Smooth muscle cell (in vitro differentiated cells): ENCODE measurements at regions not wholly inside any gene's neighbourhood (a gene's known extent, or its start where the extent isn't known, plus 50 kb on each side); places are given as distances from the start of the nearest gene placed in this dataset.

ENCODE experiments used
- DNase-seq: peaks from one replicate; lab custom pipeline; 2025; ENCODE audit not compliant: unreplicated experiment; lab: John Stamatoyannopoulos, UW
- H2AFZ ChIP-seq: fragments of 200-600 bp; sonication (generic); 2 replicates; pipeline ENCODE4 v1.6.0; 2016; ENCODE audit warnings: antibody characterized with exemption, low read depth, mild to moderate bottlenecking
- H3F3A ChIP-seq: fragments of 200-600 bp; sonication (generic); 2 replicates; pipeline ENCODE4 v1.6.0; 2017; ENCODE audit warnings: antibody characterized with exemption, low read depth
- H3K27ac ChIP-seq: fragments of 200-600 bp; sonication (generic); 2 replicates; pipeline ENCODE4 v1.5.1; 2016; ENCODE audit warnings: low read depth, mild to moderate bottlenecking
- H3K27me3 ChIP-seq: fragments of 200-600 bp; sonication (generic); 2 replicates; pipeline ENCODE4 v1.6.1; 2016; ENCODE audit warnings: low read depth, mild to moderate bottlenecking
- H3K36me3 ChIP-seq: fragments of 200-600 bp; sonication (generic); 2 replicates; pipeline ENCODE4 v1.5.1; 2016; ENCODE audit warnings: low read depth
- H3K4me1 ChIP-seq: fragments of 200-600 bp; sonication (generic); 2 replicates; pipeline ENCODE4 v1.5.1; 2016; ENCODE audit warnings: low read depth
- H3K4me2 ChIP-seq: fragments of 200-600 bp; sonication (generic); 2 replicates; pipeline ENCODE4 v1.6.0; 2016; ENCODE audit warnings: mild to moderate bottlenecking
- H3K4me3 ChIP-seq: fragments of 200-600 bp; sonication (generic); 2 replicates; pipeline ENCODE4 v1.5.1; 2016; ENCODE audit warnings: mild to moderate bottlenecking
- H3K79me2 ChIP-seq: fragments of 200-600 bp; sonication (generic); 2 replicates; pipeline ENCODE4 v1.6.0; 2016; ENCODE audit warnings: low read depth, mild to moderate bottlenecking
- H3K9ac ChIP-seq: fragments of 200-600 bp; sonication (generic); 2 replicates; pipeline ENCODE4 v1.6.0; 2016; ENCODE audit warnings: low read depth
- H3K9me3 ChIP-seq: fragments of 200-600 bp; sonication (generic); replicated peaks from 2 replicates; pipeline ENCODE4 v1.5.1; 2016; ENCODE audit warnings: low read depth
- H4K20me1 ChIP-seq: fragments of 200-600 bp; sonication (generic); 2 replicates; pipeline ENCODE4 v1.6.0; 2016; ENCODE audit warnings: low read depth
- WGBS: methylation state at CpG from one replicate; pipeline ENCODE4 v1.1.7; 2016; ENCODE audit warnings: low lambda C conversion rate; 5-methylcytosine and 5-hydroxymethylcytosine counted together
- TF ChIP-seq, protein P1 (sequence below): fragments of 200-600 bp; sonication (generic); IDR thresholded peaks from 2 replicates; pipeline ENCODE4 v1.5.1; 2017; ENCODE audit warnings: borderline replicate concordance, mild to moderate bottlenecking, antibody characterized with exemption; ENCODE audit not compliant: insufficient read depth, poor library complexity, severe bottlenecking

DNA sequence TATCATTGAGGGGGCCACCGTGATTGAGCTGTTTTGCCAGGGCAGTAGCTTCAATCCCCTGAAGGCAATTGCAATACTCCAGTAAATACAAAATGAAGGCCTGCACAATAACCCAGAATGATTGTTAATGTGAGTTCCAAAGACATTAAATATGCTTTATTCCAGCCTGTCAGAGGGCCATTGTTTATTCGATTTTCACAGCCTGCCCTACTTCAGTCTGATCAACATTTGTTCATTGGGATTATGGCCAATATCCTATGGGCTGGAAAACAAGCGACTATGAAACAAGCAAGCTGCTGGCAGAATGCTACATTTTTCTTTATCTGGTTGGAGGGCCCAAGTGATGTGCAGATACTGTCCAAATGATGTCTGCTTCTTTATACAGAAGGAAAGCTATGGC is 543.1 kb downstream of the TLE1 start:
- TF ChIP-seq, protein P1, sequence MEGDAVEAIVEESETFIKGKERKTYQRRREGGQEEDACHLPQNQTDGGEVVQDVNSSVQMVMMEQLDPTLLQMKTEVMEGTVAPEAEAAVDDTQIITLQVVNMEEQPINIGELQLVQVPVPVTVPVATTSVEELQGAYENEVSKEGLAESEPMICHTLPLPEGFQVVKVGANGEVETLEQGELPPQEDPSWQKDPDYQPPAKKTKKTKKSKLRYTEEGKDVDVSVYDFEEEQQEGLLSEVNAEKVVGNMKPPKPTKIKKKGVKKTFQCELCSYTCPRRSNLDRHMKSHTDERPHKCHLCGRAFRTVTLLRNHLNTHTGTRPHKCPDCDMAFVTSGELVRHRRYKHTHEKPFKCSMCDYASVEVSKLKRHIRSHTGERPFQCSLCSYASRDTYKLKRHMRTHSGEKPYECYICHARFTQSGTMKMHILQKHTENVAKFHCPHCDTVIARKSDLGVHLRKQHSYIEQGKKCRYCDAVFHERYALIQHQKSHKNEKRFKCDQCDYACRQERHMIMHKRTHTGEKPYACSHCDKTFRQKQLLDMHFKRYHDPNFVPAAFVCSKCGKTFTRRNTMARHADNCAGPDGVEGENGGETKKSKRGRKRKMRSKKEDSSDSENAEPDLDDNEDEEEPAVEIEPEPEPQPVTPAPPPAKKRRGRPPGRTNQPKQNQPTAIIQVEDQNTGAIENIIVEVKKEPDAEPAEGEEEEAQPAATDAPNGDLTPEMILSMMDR = no peak
- no peak for DNase-seq
- no peaks in the 10 kb centered on the region for H3K79me2 ChIP-seq
- H3K4me2 ChIP-seq = no peak overlapping the region
- 90% methylated on average over 3 of the region's 3 CpGs for WGBS
- no peak overlapping the region for H2AFZ ChIP-seq
- H3K27me3 ChIP-seq = no peaks in the 10 kb centered on the region
- H3K27ac ChIP-seq = no peak overlapping the region
- H3K9me3 ChIP-seq = no peaks in the 10 kb centered on the region
- H3F3A ChIP-seq = no peaks in the 10 kb centered on the region
- H3K4me3 ChIP-seq = no peak overlapping the region
- H3K4me1 ChIP-seq = no peaks in the 10 kb centered on the region
- no peak overlapping the region for H3K9ac ChIP-seq
- no peaks in the 10 kb centered on the region for H4K20me1 ChIP-seq
- H3K36me3 ChIP-seq = no peaks in the 10 kb centered on the region

DNA sequence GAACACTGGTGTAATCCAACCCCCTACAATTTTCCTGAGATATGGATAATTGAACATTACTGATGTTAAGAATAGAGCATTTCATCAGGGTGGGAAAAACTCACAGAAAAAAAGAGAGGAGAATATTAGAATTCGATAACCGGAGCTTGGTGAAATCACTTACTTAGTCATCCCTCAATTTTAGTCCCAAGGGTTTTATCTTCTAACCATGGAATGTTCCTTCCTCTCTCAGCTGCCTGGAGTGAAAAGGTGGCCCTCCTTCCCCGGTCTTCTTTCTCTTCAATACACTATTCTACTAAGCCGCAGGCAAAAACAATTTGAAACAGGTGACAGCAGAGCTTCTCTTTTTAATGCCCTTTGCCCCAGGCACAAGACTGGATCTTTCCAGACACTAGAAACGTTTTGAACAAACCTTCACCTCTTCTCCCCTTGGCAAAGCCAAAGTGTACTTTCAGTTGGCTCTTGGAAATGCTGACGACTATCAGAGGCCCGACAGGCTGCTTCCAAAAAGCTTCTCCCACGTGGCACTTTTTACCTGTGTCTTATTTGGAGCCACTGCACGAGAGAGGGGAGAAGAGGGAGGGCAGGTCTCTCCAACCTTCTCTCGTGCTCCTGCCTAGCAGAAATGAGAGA is 543.9 kb downstream of the TLE1 start:
- TF ChIP-seq, protein P1 = no peak
- no peaks in the 10 kb centered on the region for H4K20me1 ChIP-seq
- H3K9me3 ChIP-seq = no peaks in the 10 kb centered on the region
- no peaks in the 10 kb centered on the region for H3K79me2 ChIP-seq
- DNase-seq = no peak
- no peak overlapping the region for H3K9ac ChIP-seq
- no peak overlapping the region for H2AFZ ChIP-seq
- no peaks in the 10 kb centered on the region for H3K27me3 ChIP-seq
- no peaks in the 10 kb centered on the region for H3K36me3 ChIP-seq
- H3K27ac ChIP-seq = no peak overlapping the region
- no peaks in the 10 kb centered on the region for H3F3A ChIP-seq
- 81% methylated on average over 10 of the region's 10 CpGs for WGBS
- H3K4me3 ChIP-seq = no peak overlapping the region
- no peak overlapping the region for H3K4me2 ChIP-seq
- no peaks in the 10 kb centered on the region for H3K4me1 ChIP-seq

GRCh38 chr9:81141961-81142360 is 547.4 kb downstream of the TLE1 start:
- 77% methylated on average over 1 of the region's 1 CpG for WGBS
- TF ChIP-seq, protein P1 = no peak
- no peak for DNase-seq

DNA sequence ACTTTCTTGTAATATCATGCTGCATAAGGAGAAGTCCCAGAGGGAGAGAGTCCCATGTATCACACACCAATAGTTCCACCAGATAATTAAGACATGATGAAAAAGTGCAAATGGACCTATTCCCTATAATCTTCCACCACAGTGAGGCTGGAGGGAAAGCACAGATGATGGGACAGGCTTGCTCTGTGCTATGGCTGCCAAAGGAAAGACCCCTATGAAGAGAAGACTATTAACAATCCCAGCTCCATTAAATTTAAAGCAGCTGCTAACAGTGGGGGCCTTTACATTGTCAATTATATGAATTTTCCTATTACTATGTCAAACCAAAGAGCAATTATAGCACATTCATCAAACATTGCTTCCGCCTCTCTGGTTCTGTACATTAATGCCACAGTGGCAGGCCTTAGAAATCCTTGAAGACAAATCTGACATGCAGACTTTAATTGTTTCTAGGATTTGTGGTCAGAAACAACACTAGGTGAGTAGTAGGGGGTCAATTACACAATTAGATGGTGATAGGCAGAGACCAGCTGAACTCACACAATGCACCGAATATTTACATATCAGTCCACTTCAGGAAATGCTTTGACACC is 551.3 kb downstream of the TLE1 start:
- Histone ChIP-seq H3K36me3 (no peaks in the 10 kb centered on the region), H2AFZ (no peak overlapping the region), H3K27me3 (no peaks in the 10 kb centered on the region), H3K4me3 (no peak overlapping the region), H3K79me2 (no peaks in the 10 kb centered on the region), H3K4me1 (peaks cover 10% of the 10 kb centered on the region), H3K4me2 (no peak overlapping the region), H3F3A (no peaks in the 10 kb centered on the region), H3K27ac (no peak overlapping the region), H3K9me3 (no peaks in the 10 kb centered on the region), H4K20me1 (no peaks in the 10 kb centered on the region), H3K9ac (no peak overlapping the region)
- TF ChIP-seq, protein P1 = no peak
- WGBS = 98% methylated on average over 2 of the region's 2 CpGs
- DNase-seq = no peak

More at GRCh38 chr9:81141961-81142360, 547.4 kb downstream of the TLE1 start:
- H3K9ac ChIP-seq = no peak overlapping the region
- no peaks in the 10 kb centered on the region for H4K20me1 ChIP-seq
- H3K79me2 ChIP-seq = no peaks in the 10 kb centered on the region
- H3F3A ChIP-seq = no peaks in the 10 kb centered on the region
- peaks cover 10% of the 10 kb centered on the region for H3K4me1 ChIP-seq
- no peak overlapping the region for H3K27ac ChIP-seq
- no peak overlapping the region for H3K4me3 ChIP-seq
- H3K4me2 ChIP-seq = no peak overlapping the region
- H3K27me3 ChIP-seq = no peaks in the 10 kb centered on the region
- no peak overlapping the region for H2AFZ ChIP-seq
- no peaks in the 10 kb centered on the region for H3K36me3 ChIP-seq
- no peaks in the 10 kb centered on the region for H3K9me3 ChIP-seq
